Muscle of back (tissue), 3 donors: ENCODE measurements at regions not wholly inside any gene's neighbourhood (a gene's known extent, or its start where the extent isn't known, plus 50 kb on each side); places are given as distances from the start of the nearest gene placed in this dataset.

Experiments
- DNase-seq, 3 donors: peaks; one replicate each; pipeline versions ENCODE4 v3.0.0 to v3.0.0-alpha.2; 2013

DNA sequence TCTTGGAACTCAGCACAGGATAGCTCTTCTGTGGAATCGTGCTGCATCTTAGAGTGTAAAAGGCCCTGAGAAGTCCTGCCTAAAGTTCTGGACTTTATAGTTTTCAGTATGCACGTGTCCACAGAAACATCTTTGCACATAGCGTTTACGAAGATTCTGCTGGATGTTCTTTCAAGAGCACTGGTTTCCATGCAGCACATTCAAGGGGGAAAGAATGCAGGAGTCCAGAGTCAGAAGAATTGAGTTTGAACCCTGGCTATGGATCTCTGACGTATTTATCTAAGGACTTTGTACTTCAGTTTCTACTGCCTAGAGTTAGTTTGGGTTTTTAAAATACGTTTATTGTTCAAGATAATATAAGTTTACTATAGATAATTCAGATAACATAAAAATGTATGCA, 282.8 kb upstream of the ZMIZ1 start:
- DNase-seq: no peak

DNA sequence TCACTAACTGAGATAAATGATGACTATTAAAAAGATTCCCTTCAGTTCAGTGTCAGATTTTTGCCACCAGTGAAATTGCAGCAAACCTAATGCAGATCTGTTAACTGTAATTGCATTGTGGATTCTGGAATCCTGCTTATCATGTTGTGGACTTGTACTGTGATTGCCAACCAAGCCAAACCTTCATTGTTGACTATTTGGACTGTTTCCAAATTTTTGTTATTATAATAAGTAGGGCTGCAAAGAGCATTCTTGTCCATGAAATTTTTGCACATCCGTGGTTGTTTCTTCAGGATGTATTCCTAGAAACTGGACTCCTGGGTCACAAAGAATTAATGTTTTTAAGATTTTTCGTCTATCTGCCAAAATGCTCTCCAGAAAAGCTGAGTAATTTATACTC, 281.6 kb upstream of the ZMIZ1 start:
- DNase-seq: peak in 1 of 3 donors; percentile 38

DNA sequence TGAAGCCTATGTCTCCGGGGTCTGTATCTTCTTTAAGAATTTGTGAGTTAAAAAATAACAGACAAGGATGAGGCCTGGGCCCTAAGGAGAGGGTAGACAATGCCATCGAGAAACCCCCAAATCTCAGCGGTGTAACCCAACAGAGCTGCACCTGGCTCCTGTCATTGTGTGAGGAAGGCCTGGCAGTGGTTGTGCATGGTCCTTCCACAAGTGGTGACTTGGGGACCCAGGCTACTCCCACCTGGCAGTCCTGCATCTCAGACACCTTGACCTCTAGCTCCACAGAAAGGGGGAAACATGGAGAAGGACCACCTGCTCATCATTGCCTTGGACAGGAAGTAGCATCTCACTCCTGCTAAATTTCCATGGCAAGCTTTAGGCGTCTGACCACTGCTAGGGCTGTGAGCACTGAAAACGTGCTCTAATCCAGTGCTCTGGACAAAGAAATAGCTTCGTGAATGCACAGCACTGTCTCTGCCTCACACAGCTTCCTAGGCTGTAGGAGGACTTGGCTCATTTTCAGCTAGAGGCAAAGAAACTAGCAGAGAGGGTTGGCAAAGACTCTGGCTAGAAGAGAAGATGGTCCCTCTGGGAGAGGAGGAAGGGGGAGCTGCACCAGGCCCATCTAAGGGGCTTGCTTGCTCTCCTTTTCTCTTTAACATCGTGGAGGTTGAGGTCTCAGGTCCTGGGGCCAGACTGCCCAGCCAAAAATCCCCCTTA, 273.9 kb upstream of the ZMIZ1 start:
- no peak for DNase-seq

DNA sequence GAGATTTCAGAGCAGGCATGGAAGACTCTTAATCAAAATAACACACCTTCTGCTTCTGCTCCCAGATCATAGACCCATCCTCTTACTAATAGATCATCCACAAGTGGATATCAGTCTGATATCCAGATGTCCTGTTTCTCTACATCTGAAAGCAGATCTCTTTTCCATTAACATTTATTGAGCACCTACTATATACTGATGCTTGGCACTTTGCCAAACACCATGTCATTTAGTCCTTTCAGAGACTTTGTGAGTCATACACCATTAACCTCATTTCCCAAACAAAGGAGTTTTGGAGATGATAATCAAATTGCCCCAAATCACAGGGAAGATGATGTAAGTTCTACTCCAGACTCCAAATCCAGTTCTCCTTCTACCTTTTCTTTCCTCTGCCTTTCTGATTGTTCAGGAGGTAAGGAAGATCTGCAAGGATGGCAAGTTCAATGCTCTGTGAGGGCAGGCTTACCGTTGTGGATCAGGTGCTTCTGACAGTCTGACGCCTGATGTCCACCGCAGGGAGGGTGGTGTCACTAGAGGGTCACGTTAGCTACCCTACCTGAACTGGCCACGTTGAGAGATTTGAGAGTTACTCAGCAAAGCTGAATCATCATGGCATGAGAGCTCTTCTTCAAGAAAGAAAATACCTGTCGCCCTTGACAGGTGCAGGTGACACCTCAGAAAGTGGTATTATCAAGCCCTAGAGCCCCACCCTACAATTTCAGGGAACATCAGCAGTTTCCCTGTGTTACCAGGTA, 269.6 kb upstream of the ZMIZ1 start:
- DNase-seq: no peak

DNA sequence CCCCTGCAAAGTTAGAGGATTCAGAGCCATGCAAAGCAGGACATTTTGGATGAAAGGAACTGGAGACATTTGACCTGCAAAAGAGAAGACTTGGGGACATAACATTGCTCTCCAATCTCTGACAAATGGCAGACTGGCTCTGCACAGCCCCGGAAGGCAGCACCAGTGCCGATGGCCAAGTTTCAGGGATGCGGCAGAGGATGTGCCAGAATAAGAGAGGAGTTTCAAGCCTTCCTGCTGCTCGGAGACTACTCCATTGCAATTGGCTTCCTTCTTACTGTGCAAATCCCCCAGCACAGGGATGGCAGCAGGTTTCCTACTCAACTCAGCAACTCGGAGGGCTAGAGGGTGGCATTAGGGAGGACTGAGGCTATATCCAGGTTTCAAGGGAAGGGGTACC, 268.8 kb upstream of the ZMIZ1 start:
- no peak for DNase-seq

DNA sequence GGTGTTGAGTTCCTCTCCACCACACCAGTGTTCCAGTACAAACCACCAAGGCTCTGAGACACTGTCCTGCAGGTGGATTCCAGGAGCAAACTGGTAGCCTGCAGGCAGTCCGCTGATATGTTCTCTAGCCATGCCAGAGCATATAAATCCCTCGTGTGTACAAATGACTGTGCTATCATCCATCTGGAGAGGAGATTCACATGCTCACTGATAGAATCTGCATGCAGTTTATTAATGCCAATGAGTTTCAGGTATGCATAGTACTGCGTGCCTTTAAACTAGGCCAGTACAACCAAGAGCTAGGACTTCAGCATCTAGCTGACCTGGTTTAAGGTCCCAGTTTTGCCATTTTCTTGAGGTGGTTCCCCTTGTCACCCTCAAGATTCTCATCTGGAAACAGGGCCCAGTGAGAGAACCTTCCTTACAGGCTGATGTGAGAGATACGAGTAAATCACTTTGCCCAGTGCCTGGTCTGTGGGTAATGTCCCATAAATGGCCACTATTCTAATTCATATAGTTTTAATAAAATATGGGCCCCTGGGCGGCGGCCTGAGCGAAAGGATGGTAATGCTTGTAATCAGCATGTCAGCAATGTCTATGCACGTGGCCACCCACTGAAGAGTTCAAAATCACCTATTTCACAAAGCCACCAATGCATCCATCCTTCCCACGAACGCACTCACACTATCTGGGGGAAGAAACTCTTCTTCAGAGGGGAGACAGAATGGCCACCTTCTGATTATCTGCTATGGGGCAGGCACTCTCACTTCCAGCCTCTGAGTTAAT, 268.0 kb upstream of the ZMIZ1 start:
- no peak for DNase-seq

DNA sequence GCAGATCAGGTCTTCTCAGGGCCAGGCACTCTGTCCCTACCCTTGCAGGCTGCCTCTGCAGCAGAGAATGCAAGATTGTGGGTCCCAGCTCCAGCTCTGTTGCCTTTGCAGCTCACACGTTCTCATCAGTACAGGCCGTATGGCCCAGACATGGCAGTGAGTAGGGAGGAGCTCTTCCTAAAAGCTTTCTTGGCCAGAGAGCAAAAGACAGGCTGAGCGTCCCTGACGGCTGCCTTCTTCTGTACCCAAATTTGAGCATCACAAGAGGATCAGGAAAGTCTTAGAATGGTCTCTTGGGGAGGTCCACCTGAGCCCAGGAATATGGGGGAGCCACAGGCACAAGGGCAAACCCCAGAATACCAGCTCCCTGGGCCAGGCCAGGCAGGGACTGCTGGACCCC, 266.3 kb upstream of the ZMIZ1 start:
- peak in 1 of 3 donors; percentile 70 for DNase-seq

DNA sequence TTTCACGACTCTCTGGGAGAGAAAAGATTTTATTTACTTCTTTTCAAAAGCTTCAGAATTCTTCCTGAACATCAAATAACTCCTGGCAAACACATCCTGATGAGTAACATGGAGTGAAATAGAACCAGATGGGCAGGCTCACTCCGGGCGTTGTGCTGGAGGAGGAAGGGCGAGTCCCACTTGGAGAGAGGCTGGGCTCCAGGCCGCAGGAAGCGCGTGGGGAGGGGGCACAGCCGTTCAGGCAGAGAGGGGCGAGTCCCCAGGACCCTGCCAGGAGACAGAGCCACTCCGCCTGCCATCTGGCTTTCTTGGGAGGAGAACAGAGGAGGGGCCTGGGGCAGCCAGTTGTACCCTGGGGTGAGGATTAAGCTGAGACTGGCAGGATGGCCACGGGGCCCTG, 265.9 kb upstream of the ZMIZ1 start:
- peak; percentile 72 to 91 (median 82) for DNase-seq

DNA sequence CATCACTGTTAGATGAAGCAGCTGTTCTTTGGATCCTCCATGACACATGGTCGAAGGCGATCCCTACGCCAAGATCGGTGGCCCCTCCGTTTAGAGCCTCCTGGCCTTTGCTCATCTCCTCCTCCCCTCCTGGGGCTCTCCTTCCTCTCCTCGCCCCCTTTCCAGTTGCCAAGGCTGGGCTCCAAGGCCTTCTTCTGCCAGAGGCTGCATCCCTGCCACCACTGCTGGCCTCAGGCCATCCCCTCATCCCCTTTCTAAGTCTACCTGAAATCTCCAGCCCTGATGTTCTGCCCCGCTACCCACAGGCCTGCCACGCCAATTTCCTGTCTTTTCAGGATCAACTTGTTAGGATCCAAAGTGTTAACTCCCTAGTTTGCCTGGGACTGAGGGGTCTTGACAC, 265.1 kb upstream of the ZMIZ1 start:
- peak in 1 of 3 donors; percentile 39 for DNase-seq

DNA sequence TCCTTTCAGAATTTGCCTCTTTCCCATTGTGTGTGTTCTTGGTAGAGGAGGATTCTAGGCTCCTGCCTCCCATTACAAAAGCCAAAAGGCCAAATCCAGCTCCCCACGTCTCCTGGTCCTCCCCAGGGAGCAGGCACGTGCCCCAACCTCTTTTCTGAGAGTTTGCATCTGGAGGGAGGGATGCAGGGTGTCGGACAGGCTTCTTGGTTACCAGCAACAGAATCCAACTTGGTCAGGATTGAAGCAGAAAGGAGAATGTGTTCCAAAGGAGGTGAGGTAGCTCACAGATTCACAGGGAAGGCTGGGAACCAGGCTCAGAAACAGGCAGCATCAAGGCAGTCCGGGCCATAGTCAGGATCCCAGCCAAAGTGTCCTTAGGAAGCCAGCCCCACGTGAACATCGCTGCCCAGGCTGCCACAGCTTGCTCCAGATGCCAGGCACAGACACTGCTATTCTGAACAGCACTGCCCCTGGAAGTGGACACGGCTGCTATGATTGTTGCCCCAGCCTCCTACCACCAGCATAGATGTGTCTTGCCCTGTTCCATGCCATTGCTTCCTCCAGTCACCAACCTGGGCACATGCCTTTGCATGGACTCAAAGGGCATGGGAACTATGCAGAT, 264.2 kb upstream of the ZMIZ1 start:
- peak in 1 of 3 donors; percentile 81 for DNase-seq

DNA sequence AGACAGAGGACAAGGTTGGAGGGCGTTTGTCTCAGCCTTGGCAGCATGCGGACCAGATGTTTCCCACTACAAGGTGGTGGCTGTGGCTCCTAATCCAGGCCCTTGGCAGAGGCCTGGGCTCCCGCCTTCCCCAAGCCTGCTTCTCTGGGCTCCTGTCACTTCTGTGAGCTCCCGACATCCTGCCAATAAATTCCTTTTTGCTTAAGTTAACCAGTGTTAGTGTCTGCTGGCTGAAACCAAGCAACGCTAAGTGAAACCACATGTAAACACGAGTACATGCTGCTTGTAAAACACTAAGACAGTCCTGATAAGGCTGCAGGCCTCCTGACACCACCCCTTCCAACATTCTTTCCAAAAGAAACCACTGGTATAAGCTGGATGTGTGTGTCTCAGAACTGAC, 263.6 kb upstream of the ZMIZ1 start:
- DNase-seq: peak; percentile 93 to 99 (median 97)

DNA sequence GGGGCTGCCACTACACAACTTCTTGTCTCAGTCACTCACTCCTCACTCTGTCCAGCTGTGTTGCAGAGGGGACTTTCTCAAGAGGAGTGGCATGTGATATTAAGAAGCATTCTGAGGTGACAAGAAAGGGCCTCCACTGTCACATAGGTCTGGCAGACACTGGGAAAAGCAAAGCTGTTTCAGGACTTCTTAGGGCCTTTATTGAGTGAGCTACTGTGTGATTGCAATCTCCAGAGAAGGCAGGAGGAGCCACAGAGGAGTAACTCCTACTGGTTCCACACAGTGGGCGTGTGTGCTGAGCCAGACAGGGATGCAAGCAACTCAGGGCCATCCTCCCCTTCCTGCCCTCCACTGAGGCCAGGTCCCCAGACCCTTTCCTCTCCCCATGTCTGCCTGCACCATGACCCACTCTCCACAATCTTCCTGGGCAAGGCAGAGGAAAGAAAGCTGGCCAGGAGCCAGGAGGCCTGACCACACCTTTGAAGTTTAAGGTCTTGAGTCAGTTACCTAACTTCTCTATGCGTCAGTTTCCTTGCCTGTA, 262.0 kb upstream of the ZMIZ1 start:
- no peak for DNase-seq

DNA sequence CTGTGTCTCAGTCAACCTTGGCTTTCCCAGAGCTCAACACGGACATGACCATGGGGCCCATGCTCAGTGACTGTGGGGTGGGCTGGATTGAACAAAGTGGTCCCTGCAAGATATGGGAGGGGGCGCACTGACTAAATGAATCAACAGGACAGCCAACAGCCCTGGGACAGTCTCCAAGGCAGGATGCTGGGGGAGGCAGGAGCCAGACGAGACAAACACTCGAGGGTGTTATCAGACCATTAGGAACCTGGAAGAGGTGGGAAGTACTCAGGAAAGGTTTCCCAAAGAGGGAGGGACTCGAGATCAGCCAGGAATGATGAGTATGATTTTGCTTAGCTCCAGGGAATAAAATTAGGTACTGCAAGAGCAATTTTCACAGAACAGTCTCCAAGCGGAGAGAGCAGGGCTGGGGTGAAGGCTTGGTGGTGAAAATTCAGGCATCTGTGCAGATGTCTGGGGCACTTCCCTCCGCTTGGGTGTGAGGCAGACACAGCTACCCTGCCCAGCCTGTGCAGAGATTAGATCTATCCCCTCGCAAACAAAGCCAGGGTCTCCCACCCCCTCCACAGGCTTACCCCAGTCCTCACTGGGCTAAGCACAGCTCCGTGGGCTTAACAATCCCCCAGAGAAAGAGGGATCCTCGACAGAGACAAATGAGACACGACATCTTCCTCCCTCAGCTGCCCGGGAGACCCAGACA, 261.1 kb upstream of the ZMIZ1 start:
- peak in 1 of 3 donors; percentile 47 for DNase-seq

DNA sequence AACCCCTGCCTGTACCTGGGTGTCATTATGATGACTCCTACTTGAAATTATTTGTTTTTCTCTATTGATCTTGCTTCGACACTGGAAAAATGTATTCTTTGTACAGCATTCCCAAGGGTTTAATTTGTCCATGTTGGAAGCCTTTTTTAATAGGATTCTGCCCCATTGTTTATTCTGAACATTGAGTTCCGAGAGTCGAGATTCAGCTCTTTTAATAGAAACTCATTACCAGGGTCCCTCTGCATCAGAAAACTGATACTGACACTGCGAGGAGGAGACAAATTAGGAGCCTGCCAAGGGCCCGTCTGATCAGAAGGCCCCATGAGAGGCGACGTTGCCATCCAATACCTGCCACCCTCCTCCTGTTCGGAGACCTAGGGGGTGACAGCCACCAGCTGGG, 260.5 kb upstream of the ZMIZ1 start:
- no peak for DNase-seq

DNA sequence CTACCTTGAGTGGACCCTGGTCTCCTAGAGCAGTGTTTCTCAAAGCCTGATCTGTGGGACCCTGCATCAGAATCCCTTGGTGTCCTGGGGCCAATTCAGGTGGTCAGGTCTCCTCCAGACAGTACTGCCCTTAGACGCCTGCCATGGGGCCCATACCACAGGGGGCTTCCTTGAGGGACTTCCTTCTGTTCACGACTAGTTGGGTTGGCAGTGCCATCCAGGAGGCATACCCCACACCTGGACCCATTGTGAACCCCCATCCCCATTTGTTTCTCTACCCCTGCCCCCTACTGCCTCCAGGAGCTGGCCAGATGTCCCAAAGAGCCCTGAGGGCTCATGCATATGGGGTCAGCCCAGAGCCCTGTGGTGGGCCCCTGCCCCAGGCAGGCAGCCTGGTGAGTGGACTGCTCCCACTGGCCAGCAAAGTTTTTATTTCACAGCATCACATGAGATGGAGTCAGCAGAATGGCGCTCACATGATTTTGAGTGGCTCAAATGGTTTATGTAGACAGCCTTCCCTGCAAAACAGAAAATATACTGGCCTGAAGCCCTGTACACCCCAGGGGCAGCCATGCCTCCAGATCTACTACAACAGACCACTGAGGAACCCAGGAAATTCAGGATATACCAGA, 259.9 kb upstream of the ZMIZ1 start:
- no peak for DNase-seq

DNA sequence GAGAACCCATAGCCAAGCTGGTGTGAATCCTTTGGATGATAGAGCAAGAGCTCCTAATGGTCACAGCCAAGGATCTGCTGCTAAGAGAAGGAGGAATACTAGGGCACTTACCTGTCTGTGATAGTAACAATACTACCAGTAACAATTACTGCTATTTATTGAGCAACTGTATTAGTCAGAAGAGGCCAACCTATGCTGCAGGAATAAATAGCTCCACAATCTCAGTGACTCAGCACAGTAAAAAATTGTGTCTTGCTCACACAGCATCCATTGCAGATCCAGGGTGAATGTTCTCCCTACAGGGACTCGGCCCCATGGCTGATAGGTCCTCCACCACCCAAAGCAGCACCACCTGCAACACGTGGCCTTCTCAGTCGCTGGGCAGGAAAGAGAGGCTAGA, 257.6 kb upstream of the ZMIZ1 start:
- no peak for DNase-seq

DNA sequence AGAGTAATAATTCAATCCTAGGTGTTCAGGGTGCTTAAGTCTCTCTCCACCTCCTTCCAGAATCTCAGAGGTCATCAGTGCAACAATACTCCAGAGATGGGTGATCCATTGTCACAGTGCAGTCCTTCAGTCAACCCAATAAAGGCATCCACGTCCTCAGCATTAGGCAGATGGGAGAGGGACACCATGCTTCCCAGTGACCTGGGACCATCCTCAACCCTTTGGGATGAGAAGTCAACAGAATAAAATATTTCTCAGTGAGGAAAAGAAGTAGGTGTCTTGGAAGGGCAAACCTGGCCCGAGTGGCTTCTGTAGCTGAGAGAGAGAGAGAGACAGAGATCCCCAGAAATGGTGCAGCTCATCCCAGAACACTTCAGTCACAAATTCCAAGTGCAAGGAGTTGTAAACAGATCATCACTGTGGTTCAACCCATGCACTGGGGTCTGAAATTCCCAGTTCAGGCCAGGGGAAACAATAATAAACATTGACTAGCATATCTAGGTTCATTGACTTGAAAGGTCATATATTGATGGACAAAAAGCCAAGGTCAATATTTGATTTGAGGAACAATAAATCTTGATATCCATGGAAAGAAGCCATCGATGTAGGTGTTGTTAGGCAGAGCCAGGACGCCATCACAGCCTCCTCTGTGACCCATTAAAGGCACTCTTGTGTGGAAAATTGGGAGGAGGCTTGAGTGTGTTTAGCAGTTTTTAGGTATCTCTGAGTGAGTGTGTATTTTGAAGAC, 256.0 kb upstream of the ZMIZ1 start:
- no peak for DNase-seq

DNA sequence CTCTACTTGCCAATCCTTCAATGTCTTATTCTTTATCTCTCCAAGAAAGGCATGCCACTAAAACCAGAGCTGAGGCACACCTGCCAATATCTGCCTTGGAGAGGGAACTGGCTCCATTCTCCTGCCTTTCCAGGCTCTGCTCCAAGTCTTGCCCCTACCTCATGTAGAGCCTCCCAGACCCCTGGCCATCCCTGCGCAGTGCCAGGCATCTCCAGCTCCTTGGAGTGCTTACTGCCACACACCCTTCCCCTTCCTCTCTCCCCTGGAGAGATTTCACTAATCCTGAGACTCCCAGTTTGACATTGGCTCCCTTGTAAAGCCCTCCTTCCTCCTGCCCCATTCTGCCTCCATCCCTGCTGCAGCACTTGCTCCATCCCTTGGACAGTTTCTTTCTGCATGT, 255.2 kb upstream of the ZMIZ1 start:
- no peak for DNase-seq

DNA sequence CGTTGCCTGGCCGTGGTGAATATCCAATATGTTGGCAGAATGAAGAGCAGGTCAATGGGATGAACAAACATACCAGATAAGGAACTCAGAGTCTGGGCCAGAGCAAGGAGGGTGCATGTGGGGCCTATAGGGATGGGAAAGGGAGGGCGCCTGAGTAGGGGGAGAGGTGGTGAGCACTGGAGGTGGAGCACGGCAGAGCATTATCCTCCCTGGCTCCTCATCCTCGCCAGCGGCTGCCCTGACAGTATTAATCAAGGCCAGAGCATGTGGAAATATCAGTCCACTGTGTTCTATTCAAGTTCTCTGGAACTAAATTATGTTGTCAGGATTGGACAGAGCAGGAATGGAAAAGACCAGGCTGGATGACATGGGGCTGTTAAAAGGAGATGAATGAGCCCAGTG, 254.8 kb upstream of the ZMIZ1 start:
- no peak for DNase-seq

DNA sequence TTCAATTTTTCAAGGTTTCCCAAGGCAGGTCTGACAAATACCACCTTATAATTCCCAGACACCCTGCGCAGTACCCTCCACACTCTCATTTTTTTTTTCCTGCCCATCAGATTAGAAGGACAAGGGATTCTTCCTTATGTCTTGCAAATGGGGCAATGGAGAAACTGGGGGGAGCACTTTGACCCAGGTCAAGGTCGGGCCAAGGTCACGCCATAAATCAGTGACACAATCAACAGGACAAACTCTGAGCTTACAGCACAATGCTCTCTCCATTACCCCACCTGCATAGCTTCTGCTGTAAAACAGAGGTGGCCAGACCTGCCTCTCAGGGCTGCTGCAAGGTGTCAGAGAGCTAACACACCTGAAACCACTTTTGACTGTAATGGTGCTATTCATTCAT, 254.4 kb upstream of the ZMIZ1 start:
- DNase-seq: no peak
